ENCODE measurements at regions not wholly inside any gene's neighbourhood (a gene's known extent, or its start where the extent isn't known, plus 50 kb on each side); places are given as distances from the start of the nearest gene placed in this dataset.

GRCh38 chr6:47117314-47117713 is 75.2 kb upstream of the ADGRF1 start:
- no peak for DNase-seq (ENCODE audit: low spot score)

GRCh38 chr6:47116606-47117005 is 74.5 kb upstream of the ADGRF1 start:
- no peak for DNase-seq (ENCODE audit: low spot score)

GRCh38 chr6:47116086-47116485 is 74.0 kb upstream of the ADGRF1 start:
- no peak for DNase-seq (ENCODE audit: low spot score)

GRCh38 chr6:47114460-47114859 is 72.3 kb upstream of the ADGRF1 start:
- DNase-seq (ENCODE audit: low spot score): no peak

- DNase-seq (ENCODE audit: low spot score): no peak
Observed at GRCh38 chr6:47112317-47112716, 70.2 kb upstream of the ADGRF1 start.

GRCh38 chr6:47111685-47112084 is 69.6 kb upstream of the ADGRF1 start:
- no peak for DNase-seq (ENCODE audit: low spot score)

GRCh38 chr6:47109281-47109680 is 67.1 kb upstream of the ADGRF1 start:
- DNase-seq (ENCODE audit: low spot score): no peak

GRCh38 chr6:47106721-47107197 is 64.6 kb upstream of the ADGRF1 start:
- DNase-seq (ENCODE audit: low spot score): no peak

GRCh38 chr6:47106216-47106615 is 64.1 kb upstream of the ADGRF1 start:
- DNase-seq (ENCODE audit: low spot score): no peak

GRCh38 chr6:47105469-47106178 is 63.5 kb upstream of the ADGRF1 start:
- DNase-seq (ENCODE audit: low spot score): no peak

GRCh38 chr6:47103931-47104330 is 61.8 kb upstream of the ADGRF1 start:
- DNase-seq (ENCODE audit: low spot score): no peak

- DNase-seq (ENCODE audit: low spot score): no peak
Observed at GRCh38 chr6:47102331-47102730, 60.2 kb upstream of the ADGRF1 start.

GRCh38 chr6:47098570-47098993 is 56.5 kb upstream of the ADGRF1 start:
- DNase-seq (ENCODE audit: low spot score): no peak

GRCh38 chr6:47097092-47097945 is 55.2 kb upstream of the ADGRF1 start:
- peak; percentile 41 for DNase-seq (ENCODE audit: low spot score)

- DNase-seq (ENCODE audit: low spot score): no peak
Observed at GRCh38 chr6:47096211-47096895, 54.2 kb upstream of the ADGRF1 start.

- no peak for DNase-seq (ENCODE audit: low spot score)
Observed at GRCh38 chr6:47094241-47094925, 52.3 kb upstream of the ADGRF1 start.

- DNase-seq (ENCODE audit: low spot score): no peak
Observed at GRCh38 chr6:47093169-47093568, 51.0 kb upstream of the ADGRF1 start.

- DNase-seq (ENCODE audit: low spot score): no peak
Observed at GRCh38 chr6:47091886-47092668, 49.9 kb upstream of the ADGRF1 start.
